T-cell (primary cell): ENCODE measurements at regions not wholly inside any gene's neighbourhood (a gene's known extent, or its start where the extent isn't known, plus 50 kb on each side); places are given as distances from the start of the nearest gene placed in this dataset.
"Not testable (repeated sequence)": the region's sequence is repeated elsewhere in the genome, so short reads cannot be mapped to it uniquely, and the experiment has no call there.

Experiments used
- ATAC-seq, 4 experiments: fragments of 200-7000 bp in 3 of 4; fragments of 150-1000 bp in 1 of 4; cut with Tn5 transposase; replicated peaks in 1 of 4; 1 replicate in 3 of 4; 2 replicates in 1 of 4; pipeline ENCODE4 v1.10.0; 2021; ENCODE audit warnings: moderate library complexity in 3 of 4, mild to moderate bottlenecking in 2 of 4, moderate number of reproducible peaks in 1 of 4
- CTCF ChIA-PET, 2 donors: fragments of 300-600 bp; sonication (Branson Sonifier 250); formaldehyde crosslinking; loops; one replicate each; lab custom pipeline; 2022; ENCODE audit warnings: antibody characterized with exemption in 2 of 2; lab: Charles Lee
- POLR2A ChIA-PET, 2 donors: fragments of 300-600 bp; sonication (Branson Sonifier 250); formaldehyde crosslinking; loops; one replicate each; lab custom pipeline; 2022; ENCODE audit warnings: antibody characterized with exemption in 2 of 2; lab: Charles Lee
- DNase-seq, 35 experiments: peaks; one replicate each; pipeline versions ENCODE4 v3.0.0 to v3.0.0-alpha.2; 2013 to 2023
- H3K27ac ChIP-seq: one replicate; pipeline ENCODE4 v1.5.1; 2013; ENCODE audit warnings: low read length
- H3K27me3 ChIP-seq, 2 experiments: replicated peaks in 1 of 2; 1 replicate in 1 of 2; 2 replicates in 1 of 2; pipeline versions ENCODE4 v1.6.1 to v1.7.0; 2013; ENCODE audit warnings: low read length in 1 of 2, mixed read lengths in 1 of 2; ENCODE audit not compliant: control insufficient read depth in 2 of 2, insufficient read depth in 2 of 2; ENCODE audit errors: extremely low read depth in 1 of 2
- H3K36me3 ChIP-seq, 2 donors: 1 replicate in 1 of 2; 2 replicates in 1 of 2; pipeline versions ENCODE4 v1.6.1 to v1.7.0; 2013; ENCODE audit warnings: low read length in 1 of 2; ENCODE audit not compliant: control insufficient read depth in 2 of 2, insufficient read depth in 1 of 2; ENCODE audit errors: extremely low read depth in 1 of 2
- H3K4me1 ChIP-seq, 2 experiments: 1 replicate in 1 of 2; 2 replicates in 1 of 2; pipeline versions ENCODE4 v1.6.1 to v1.7.0; 2013; ENCODE audit warnings: low read length in 2 of 2, mixed read lengths in 1 of 2; ENCODE audit not compliant: insufficient read depth in 2 of 2, control insufficient read depth in 1 of 2; ENCODE audit errors: extremely low read depth in 1 of 2
- H3K4me3 ChIP-seq, 2 donors: 1 replicate in 1 of 2; 2 replicates in 1 of 2; pipeline versions ENCODE4 v1.5.1 to v1.7.0; 2013; ENCODE audit warnings: mild to moderate bottlenecking in 2 of 2, low read length in 1 of 2, moderate library complexity in 1 of 2; ENCODE audit not compliant: control insufficient read depth in 1 of 2; ENCODE audit errors: extremely low read depth in 1 of 2
- H3K9me3 ChIP-seq: 2 replicates; pipeline ENCODE4 v1.7.0; 2013
- H3K27ac Mint-ChIP-seq, 2 donors: one replicate each; pipeline ENCODE4 v1.8.0; 2020 to 2021; ENCODE audit warnings: mild to moderate bottlenecking in 2 of 2, mixed read lengths in 2 of 2
- H3K27me3 Mint-ChIP-seq, 2 donors: one replicate each; pipeline ENCODE4 v1.8.0; 2021 to 2022; ENCODE audit warnings: mixed read lengths in 2 of 2
- H3K36me3 Mint-ChIP-seq: one replicate; pipeline ENCODE4 v1.8.0; 2021; ENCODE audit warnings: mixed read lengths
- H3K4me1 Mint-ChIP-seq, 3 donors: one replicate each; pipeline ENCODE4 v1.8.0; 2020 to 2022; ENCODE audit warnings: mixed read lengths in 3 of 3, mild to moderate bottlenecking in 1 of 3
- H3K4me3 Mint-ChIP-seq, 3 donors: one replicate each; pipeline ENCODE4 v1.8.0; 2020 to 2022; ENCODE audit warnings: mild to moderate bottlenecking in 3 of 3, mixed read lengths in 3 of 3, moderate library complexity in 3 of 3
- H3K9me3 Mint-ChIP-seq, 3 donors: one replicate each; pipeline ENCODE4 v1.8.0; 2020 to 2022; ENCODE audit warnings: mixed read lengths in 3 of 3
- WGBS: methylation state at CpG from one replicate; pipeline ENCODE4 v1.1.5; 2013; ENCODE audit warnings: missing lambda C conversion rate; ENCODE audit not compliant: insufficient coverage; 5-methylcytosine and 5-hydroxymethylcytosine counted together

- DNase-seq (no peak), ATAC-seq (no peak)
- no peaks in the 10 kb centered on the region for H3K9me3 ChIP-seq
- ChIA-PET POLR2A (no interaction called here), CTCF (interaction anchor here in 1 of 2 donors (0.6 kb wide), 2 partner anchors 75 to 76 kb away, joined by 3 read pairs; no protein-coding TSS in a partner anchor)
- no peak overlapping the region for H3K27ac Mint-ChIP-seq
- no peaks in the 10 kb centered on the region for H3K36me3 ChIP-seq
- H3K4me3 Mint-ChIP-seq = no peak overlapping the region
- no peaks in the 10 kb centered on the region for H3K27me3 ChIP-seq
- H3K36me3 Mint-ChIP-seq = no peaks in the 10 kb centered on the region
- H3K27me3 Mint-ChIP-seq = no peaks in the 10 kb centered on the region
- H3K27ac ChIP-seq = no peak overlapping the region
- H3K9me3 Mint-ChIP-seq = peaks cover 8 to 20% (median 19%) of the 10 kb centered on the region in 3 donors
- 100% methylated on average over 1 of the region's 5 CpGs for WGBS
- H3K4me1 Mint-ChIP-seq = no peaks in the 10 kb centered on the region
- no peak overlapping the region for H3K4me3 ChIP-seq
- H3K4me1 ChIP-seq = no peaks in the 10 kb centered on the region
These were observed 725.3 kb upstream of the NCAM2 start for GRCh38 chr21:20272791-20273362.

DNA sequence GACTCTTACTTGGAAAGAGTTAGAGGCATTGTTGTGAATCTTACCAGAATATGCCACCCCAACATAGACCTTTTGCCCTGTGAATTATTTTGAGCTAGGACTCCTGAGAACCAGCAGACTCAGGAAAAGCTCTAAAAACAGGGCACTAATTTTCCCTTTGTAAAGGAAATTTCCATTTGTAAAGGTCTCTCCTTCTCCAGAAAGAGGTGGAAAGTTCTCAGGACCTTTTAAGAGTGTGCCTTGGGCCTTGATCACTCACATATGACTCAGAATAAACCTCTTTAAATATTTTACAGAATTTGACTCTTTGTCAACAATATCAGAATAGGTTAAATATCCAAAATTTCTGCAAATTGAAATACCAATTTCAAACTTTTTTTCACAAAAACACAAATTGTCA, 721.8 kb upstream of the NCAM2 start:
- ATAC-seq (no peak), DNase-seq (no peak)
- H3K36me3 Mint-ChIP-seq = no peaks in the 10 kb centered on the region
- H3K27ac Mint-ChIP-seq = no peak overlapping the region
- CTCF ChIA-PET = no interaction called here
- no peaks in the 10 kb centered on the region for H3K9me3 ChIP-seq
- H3K4me1 ChIP-seq = no peaks in the 10 kb centered on the region
- H3K4me3 Mint-ChIP-seq = no peak overlapping the region
- H3K36me3 ChIP-seq = no peaks in the 10 kb centered on the region
- no peaks in the 10 kb centered on the region for H3K27me3 ChIP-seq
- peaks cover 8 to 19% (median 13%) of the 10 kb centered on the region in 3 donors for H3K9me3 Mint-ChIP-seq
- H3K27ac ChIP-seq = no peak overlapping the region
- no peaks in the 10 kb centered on the region for H3K4me1 Mint-ChIP-seq
- POLR2A ChIA-PET = no interaction called here
- no peak overlapping the region for H3K4me3 ChIP-seq
- H3K27me3 Mint-ChIP-seq = no peaks in the 10 kb centered on the region

DNA sequence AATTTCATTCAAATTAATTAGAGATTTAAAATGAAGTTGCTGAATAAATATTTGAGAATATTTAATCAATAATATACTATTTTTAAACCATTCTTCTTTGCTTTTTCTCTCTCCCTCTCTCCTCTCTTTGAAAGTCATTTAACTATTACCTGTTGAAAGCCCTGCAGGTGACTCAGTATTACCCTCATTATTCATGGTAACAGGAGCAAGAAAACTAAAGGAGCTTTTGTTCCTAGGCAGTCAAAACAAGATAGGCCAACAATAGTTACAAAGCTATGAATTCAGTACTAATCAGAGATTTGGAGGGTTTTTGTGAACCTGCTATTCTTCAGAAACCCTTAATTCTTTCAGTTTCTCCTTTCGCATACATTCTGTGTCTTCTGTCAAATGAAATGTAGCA, 721.3 kb upstream of the NCAM2 start:
- 100% methylated on average over 1 of the region's 1 CpG for WGBS
- Mint-ChIP-seq H3K4me1 (no peaks in the 10 kb centered on the region), H3K4me3 (no peak overlapping the region), H3K27me3 (no peaks in the 10 kb centered on the region), H3K36me3 (no peaks in the 10 kb centered on the region), H3K27ac (no peak overlapping the region), H3K9me3 (peaks cover 8 to 16% (median 13%) of the 10 kb centered on the region in 3 donors)
- Histone ChIP-seq H3K36me3 (no peaks in the 10 kb centered on the region), H3K4me3 (no peak overlapping the region), H3K4me1 (no peaks in the 10 kb centered on the region), H3K9me3 (no peaks in the 10 kb centered on the region), H3K27me3 (no peaks in the 10 kb centered on the region), H3K27ac (no peak overlapping the region)
- DNase-seq (no peak), ATAC-seq (no peak)
- POLR2A ChIA-PET = no interaction called here
- CTCF ChIA-PET = no interaction called here

GRCh38 chr21:20283836-20284235, 714.4 kb upstream of the NCAM2 start:
- Histone ChIP-seq H3K4me3 (no peak overlapping the region), H3K36me3 (no peaks in the 10 kb centered on the region), H3K4me1 (no peaks in the 10 kb centered on the region), H3K27me3 (no peaks in the 10 kb centered on the region), H3K27ac (no peak overlapping the region), H3K9me3 (no peaks in the 10 kb centered on the region)
- Mint-ChIP-seq H3K4me3 (no peak overlapping the region), H3K36me3 (no peaks in the 10 kb centered on the region), H3K9me3 (peaks cover 0 to 7% (median 0%) of the 10 kb centered on the region in 3 donors), H3K4me1 (no peaks in the 10 kb centered on the region), H3K27me3 (no peaks in the 10 kb centered on the region), H3K27ac (no peak overlapping the region)
- DNase-seq (no peak), ATAC-seq (no peak)
- no CpG with 5 or more reads among the region's 1 CpG for WGBS
- ChIA-PET CTCF (no interaction called here), POLR2A (interaction anchor here in 1 of 2 donors (0.6 kb wide), 1 partner anchor 13 kb away, joined by 3 read pairs; no protein-coding TSS in a partner anchor)

DNA sequence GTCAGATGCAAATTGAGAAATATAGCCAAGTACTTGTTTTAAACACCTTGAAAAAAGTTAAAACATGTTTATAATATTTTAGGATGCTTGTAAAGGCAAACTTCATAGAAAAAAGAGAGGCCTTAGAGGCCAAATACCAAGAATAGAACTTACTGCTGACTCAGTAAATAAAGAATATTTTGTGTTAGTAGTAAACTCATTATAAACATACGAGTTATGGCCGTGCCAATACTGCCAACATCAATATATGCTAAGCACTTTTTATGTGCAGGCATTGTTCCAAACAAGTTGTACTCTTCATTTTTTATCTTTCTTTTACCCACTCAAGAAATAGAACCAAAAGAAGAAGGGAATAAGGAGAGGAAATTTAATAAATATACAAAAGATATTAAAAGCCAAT, 705.9 kb upstream of the NCAM2 start:
- Histone ChIP-seq H3K4me3 (no peak overlapping the region), H3K36me3 (no peaks in the 10 kb centered on the region), H3K27me3 (no peaks in the 10 kb centered on the region), H3K9me3 (no peaks in the 10 kb centered on the region), H3K4me1 (no peaks in the 10 kb centered on the region), H3K27ac (no peak overlapping the region)
- POLR2A ChIA-PET = no interaction called here
- H3K4me1 Mint-ChIP-seq = peaks cover 0 to 2% (median 0%) of the 10 kb centered on the region in 3 donors
- H3K36me3 Mint-ChIP-seq = no peaks in the 10 kb centered on the region
- no peak for DNase-seq
- H3K27me3 Mint-ChIP-seq = no peaks in the 10 kb centered on the region
- CTCF ChIA-PET = no interaction called here
- no peak for ATAC-seq
- H3K4me3 Mint-ChIP-seq = no peak overlapping the region
- no CpG with 5 or more reads among the region's 2 CpGs for WGBS
- peaks cover 2 to 7% (median 5%) of the 10 kb centered on the region in 3 donors for H3K9me3 Mint-ChIP-seq
- H3K27ac Mint-ChIP-seq = no peak overlapping the region

- DNase-seq, H3K4me3 Mint-ChIP-seq, POLR2A ChIA-PET: not testable (repeated sequence)
These were observed 705.4 kb upstream of the NCAM2 start for GRCh38 chr21:20292854-20293253.

GRCh38 chr21:20301395-20301794, 696.8 kb upstream of the NCAM2 start:
- DNase-seq = no peak
- Mint-ChIP-seq H3K27ac (no peak overlapping the region), H3K9me3 (peaks cover 2 to 20% (median 12%) of the 10 kb centered on the region in 3 donors), H3K36me3 (no peaks in the 10 kb centered on the region), H3K4me1 (no peaks in the 10 kb centered on the region), H3K4me3 (no peak overlapping the region), H3K27me3 (no peaks in the 10 kb centered on the region)
- H3K4me3 ChIP-seq = no peak overlapping the region
- no peak overlapping the region for H3K27ac ChIP-seq
- no peaks in the 10 kb centered on the region for H3K27me3 ChIP-seq
- no peaks in the 10 kb centered on the region for H3K9me3 ChIP-seq
- CTCF ChIA-PET = no interaction called here
- ATAC-seq = no peak
- POLR2A ChIA-PET = no interaction called here
- no peaks in the 10 kb centered on the region for H3K36me3 ChIP-seq
- WGBS = no CpG with 5 or more reads among the region's 1 CpG
- H3K4me1 ChIP-seq = no peaks in the 10 kb centered on the region

More at GRCh38 chr21:20292854-20293253, 705.4 kb upstream of the NCAM2 start:
- ATAC-seq, H3K27me3 ChIP-seq, H3K4me1 Mint-ChIP-seq, H3K4me3 ChIP-seq, H3K36me3 ChIP-seq, H3K27me3 Mint-ChIP-seq, H3K27ac ChIP-seq, H3K9me3 ChIP-seq, H3K4me1 ChIP-seq, CTCF ChIA-PET, H3K36me3 Mint-ChIP-seq, H3K27ac Mint-ChIP-seq: not testable (repeated sequence)
- peaks cover 2 to 12% (median 11%) of the 10 kb centered on the region in 3 donors for H3K9me3 Mint-ChIP-seq
- no CpG with 5 or more reads among the region's 5 CpGs for WGBS
